NCI-H774 (cell line): ENCODE measurements at regions not wholly inside any gene's neighbourhood (a gene's known extent, or its start where the extent isn't known, plus 50 kb on each side); places are given as distances from the start of the nearest gene placed in this dataset.
"Not testable (repeated sequence)": the region's sequence is repeated elsewhere in the genome, so short reads cannot be mapped to it uniquely, and the experiment has no call there.

Source experiments
- DNase-seq: peaks from one replicate; lab custom pipeline; 2025; lab: John Stamatoyannopoulos, UW

DNA sequence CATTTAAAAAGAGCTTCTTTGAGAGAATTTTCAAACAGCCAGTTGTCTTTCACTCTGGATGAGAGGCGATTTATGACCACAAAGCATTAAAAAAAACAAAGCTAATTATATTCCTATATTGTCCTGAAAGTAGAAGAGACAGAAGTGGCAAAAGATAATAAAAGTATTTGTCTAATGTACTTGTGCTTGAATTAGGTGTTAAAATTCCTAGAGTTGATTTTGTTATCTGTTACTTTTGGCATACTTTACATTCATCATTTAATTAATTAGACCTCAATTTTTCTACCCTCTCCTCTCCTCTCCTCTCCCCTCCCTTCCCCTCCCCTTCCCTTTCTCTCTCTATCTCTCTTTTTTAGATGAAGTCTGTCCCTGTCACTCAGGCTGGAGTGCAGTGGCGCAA, 635.1 kb upstream of the ZNF385D start:
- DNase-seq, result no peak

DNA sequence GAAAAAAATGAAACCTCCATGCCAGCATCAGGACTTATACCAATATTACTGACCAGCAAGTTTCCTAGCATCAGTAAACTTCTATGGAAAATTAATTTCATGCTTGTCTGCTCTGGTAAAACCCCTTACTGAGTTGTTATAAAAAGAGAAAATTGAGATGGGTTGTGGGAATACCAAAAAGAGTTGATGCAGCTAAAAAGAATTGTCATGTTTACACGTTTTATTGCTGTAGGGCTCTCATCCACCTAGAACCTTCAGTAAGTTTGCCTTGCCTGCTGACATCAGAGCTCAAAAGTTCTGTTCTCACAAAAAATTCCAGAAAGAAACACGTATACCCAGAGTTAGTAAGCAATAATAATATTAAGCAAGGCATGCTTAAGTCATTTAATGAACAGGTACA, 641.3 kb upstream of the ZNF385D start:
- no peak for DNase-seq

DNA sequence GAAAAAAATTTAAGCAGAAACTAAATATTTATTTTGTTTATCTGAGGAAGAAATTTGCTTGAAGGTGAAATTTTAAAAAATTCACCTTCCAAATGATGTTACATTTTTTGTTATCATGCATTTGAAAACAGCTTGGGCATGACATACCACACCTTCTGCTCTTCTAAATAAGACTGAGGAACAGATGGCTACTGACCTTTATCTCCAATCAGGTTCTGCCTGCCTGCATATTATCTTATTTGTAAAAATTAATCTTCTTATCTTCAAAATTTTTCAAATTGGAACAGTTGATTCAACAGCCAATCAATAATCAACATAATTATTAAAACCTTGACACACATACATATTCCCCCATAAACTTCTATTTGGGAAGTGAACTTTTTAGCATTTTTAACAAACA, 641.8 kb upstream of the ZNF385D start:
- no peak for DNase-seq

DNA sequence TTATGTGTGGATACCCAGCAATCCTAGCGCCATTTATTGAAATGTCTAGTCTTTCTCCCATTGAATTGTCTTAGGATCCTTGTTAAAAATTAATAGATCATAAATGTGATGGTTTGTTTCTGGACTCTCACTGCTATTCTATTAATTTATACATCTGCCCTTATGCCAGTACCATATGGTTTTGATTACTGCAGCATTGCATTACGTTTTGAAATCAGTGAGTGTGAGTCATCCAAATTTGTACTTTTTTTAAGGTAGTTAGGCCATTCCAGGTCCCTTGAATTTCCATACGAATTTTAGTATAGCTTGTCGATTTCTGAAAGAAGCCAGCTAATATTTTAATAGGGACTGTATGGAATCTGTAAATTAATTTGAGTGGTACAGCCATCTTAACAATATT, 648.6 kb upstream of the ZNF385D start:
- no peak for DNase-seq

GRCh38 chr3:22401499-22401898, 650.5 kb upstream of the ZNF385D start:
- no peak for DNase-seq

DNA sequence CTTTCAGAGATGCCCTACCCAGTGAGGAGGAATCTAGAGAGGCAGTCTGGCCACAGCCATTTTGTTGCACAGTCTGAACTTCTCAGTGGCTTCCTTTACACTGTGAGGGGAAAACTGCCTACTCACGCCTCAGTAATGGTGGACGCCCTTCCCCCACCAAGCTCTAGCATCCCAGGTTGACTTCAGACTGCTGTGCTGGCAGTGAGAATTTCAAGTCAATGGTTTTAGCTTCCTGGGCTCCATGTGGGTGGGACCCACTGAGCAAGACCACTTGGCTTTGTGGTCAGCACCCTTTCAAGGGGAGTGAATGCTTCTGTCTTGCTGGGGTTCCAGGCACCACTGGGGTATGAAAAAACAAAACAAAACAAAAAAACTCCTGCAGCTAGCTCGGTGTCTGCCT, 663.2 kb upstream of the ZNF385D start:
- DNase-seq, result no peak

DNA sequence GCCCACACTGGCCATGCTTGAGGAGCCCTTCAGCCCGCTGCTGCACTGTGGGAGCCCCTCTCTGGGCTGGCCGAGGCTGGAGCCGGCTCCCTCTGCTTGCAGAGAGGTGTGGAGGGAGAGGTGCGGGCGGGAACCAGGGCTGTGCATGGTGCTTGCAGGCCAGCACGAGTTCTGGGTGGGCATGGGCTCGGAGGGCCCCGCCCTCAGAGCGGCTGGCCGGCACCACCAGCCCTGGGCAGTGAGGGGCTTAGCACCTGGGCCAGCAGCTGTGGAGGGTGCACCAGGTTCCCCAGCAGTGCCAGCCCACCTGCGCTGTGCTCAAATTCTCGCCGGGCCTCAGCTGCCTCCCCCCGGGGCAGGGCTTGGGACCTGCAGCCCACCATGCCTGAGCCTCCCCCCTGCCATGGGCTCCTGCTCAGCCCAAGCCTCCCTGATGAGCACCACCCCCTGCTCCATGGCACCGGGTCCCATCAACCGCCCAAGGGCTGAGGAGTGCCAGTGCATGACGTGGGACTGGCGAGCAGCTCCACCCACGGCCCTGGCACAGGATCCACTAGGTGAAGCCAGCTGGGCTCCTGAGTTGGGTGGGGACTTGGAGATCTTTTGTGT, 665.9 kb upstream of the ZNF385D start:
- not testable (repeated sequence) for DNase-seq

DNA sequence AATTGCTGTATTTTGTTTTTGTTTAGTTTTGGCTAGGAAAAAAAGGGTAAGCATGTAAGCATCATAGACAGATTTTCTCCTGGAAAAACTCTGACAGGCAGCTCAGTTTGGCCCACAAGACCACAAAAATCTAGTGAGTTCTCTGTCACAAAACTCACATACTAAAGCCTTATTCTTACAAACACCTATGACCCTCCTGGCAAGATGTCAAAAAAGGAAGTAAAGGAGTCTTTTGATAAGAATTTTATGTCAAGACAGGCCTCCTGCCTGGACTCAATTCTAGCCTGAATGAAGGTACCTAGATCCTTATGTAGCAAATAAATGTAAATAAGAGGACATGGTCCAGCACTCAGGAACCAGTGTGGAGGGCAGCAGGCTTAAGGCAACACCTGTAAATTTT, 668.3 kb upstream of the ZNF385D start:
- DNase-seq, result no peak

DNA sequence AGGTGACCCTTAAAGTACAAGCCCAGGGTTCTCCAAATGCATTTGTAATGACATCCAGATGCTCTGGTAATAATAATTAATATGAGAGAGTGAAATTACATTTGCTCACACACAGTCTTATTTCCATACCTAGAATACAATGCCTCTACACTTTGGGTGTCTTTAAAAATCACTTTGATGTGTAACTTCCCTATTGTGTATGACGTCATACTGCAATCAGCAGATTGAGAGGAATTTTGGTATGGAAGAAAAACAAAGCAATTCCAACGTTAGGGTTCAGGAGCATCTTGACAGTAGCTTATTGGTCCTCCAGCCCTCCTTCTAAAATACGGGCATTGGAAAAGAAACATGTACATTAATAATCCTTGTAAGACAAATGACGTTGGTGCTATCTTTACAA, 670.6 kb upstream of the ZNF385D start:
- DNase-seq, result no peak

- DNase-seq, result no peak
Measured at GRCh38 chr3:22431334-22431733, 680.3 kb upstream of the ZNF385D start.

DNA sequence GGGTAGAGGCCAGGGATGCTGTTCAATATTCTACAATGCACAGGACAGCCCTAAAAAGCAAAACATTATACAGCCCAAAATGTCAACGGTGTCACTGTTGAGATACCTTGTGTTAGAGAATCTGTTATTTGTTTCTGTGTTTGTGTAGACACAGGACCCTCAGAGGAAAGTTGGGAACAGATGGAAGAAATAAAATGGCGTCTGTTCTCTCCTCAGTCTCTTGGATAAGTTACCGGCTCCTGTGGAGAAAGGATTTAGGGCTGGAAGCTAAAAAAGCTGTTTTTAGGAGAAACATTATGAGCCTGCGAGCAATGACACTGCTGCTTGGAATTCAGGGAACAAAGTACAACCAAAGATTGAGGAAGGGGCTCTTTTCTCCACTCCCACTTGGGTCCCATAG, 688.6 kb upstream of the ZNF385D start:
- no peak for DNase-seq

GRCh38 chr3:22441711-22442110, 690.7 kb upstream of the ZNF385D start:
- DNase-seq, result no peak

DNA sequence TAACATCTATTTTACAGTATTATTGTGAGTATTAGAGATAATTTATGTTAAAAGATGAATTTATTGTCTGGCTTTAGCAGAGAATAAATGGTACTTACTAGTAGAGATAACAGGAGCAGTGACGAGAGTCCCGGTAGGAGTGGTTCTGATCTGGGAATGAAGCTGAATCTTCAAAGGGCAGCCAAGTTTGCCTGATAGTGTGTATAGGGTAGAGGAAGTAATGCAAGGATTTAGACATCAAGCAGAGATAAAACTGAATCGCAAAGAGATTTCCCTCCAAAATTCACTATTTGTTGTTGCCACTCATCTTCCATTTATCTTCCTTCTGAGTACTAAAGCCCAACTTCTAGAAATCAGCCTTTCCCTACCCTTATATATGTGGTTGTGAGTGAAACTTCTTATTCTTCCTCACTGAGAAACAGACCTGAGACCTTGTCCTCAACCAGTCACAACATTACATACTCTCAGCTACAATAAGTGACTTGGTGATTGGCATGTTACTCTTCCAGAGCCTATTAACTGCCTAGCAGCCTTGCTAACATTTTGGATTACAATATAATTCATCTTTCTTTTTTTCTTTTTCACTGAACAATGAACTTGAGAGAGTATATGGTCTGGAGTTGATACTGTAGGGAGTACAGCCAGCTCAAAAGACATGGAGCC, 692.7 kb upstream of the ZNF385D start:
- no peak for DNase-seq

GRCh38 chr3:22445336-22445735, 694.3 kb upstream of the ZNF385D start:
- not testable (repeated sequence) for DNase-seq

GRCh38 chr3:22450786-22451400, 699.9 kb upstream of the ZNF385D start:
- no peak for DNase-seq

GRCh38 chr3:22451501-22451900, 700.5 kb upstream of the ZNF385D start:
- no peak for DNase-seq

DNA sequence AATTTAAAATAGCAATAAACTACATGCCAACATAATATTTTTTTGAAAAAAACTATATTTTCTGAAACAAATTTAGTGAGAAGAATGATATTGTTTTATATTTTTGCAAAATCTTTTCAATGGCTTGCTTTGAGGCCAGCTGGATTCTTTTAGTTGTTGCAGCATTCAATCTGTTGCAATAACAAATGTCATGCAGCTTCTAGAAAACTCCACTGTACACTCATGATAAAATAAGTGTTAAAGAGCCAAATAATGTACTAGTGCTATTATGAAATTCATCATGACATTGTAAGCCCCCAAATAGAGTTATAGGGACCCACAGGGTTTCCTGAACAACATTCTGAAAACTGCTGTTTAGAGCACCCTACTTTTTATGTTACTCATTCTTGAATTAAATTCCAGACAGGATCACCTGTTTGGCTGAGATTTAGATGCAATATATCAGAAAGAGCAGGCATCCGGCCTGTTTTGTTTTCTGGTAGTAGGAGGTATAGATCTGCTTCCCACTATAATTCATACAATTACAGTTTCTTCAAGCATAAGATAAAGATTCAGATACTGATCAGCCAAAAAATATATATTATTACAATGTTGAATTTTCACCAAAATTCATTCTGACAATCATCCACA, 703.0 kb upstream of the ZNF385D start:
- no peak for DNase-seq

GRCh38 chr3:22469995-22470394, 719.0 kb upstream of the ZNF385D start:
- no peak for DNase-seq

GRCh38 chr3:22471557-22471956, 720.5 kb upstream of the ZNF385D start:
- DNase-seq, result no peak

GRCh38 chr3:22474706-22475445, 723.9 kb upstream of the ZNF385D start:
- no peak for DNase-seq

DNA sequence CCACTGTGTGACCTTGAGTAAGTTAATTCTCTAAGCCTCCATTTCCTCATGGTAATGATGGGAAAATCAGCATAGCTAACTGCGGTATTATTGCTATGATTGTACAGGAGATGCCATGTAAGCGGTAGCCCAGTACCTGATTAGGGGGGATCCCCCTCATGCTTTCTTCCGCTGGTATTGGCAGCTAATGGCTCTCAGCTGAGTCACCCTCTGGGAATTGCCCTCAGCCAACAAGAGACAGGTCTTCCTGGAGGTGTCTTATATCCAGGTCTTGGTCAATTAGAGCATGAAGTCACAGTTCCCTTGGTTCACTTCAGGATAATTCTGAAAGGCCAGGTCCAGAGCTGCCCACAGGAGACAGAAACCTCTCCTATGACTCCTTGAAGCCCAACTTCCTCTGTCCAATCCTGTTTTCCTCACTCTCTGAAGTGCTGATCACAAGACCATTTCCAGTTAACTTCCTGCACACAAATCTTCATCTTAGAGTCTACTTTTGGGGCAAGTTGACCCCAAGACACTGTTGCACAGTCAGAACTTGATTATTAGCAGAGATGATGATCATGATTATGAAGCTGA, 724.7 kb upstream of the ZNF385D start:
- no peak for DNase-seq

DNA sequence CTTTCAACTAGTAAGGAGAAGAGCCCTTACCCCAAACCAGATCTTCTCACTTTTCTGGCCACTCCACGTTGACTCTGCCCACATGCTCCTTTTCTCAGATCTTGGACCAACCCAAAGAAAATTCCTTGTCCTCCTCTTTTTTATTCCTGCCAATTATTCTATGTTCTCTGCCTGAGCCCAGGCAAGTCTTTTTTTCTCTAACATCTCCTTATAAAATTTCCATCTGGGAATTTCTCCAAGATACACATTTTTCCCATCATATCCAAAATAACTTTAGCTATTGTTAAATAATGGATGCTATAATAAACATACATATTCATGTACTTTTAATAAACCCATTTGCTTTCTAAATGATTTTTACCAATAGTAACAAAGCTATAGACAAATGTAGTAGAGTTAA, 726.0 kb upstream of the ZNF385D start:
- DNase-seq, result no peak
